Calu3 (cell line): ENCODE measurements at regions not wholly inside any gene's neighbourhood (a gene's known extent, or its start where the extent isn't known, plus 50 kb on each side); places are given as distances from the start of the nearest gene placed in this dataset.

Experiments
- BruUV-seq: library from RNA; stranded (reverse); fragments of 400-500 nt; replicated peaks from 2 replicates; lab custom pipeline; 2021; lab: Mats Ljungman, UMichigan
- CTCF ChIA-PET: fragments of 300-600 bp; sonication (Branson Sonifier 250); formaldehyde crosslinking; loops from one replicate; lab custom pipeline; 2022; ENCODE audit warnings: antibody characterized with exemption; lab: Charles Lee
- DNase-seq: peaks from one replicate; pipeline ENCODE4 v3.0.0; 2022
- H3K27ac Mint-ChIP-seq: one replicate; pipeline ENCODE4 v1.8.0; 2022; ENCODE audit warnings: mixed read lengths; ENCODE audit not compliant: unreplicated experiment
- H3K27me3 Mint-ChIP-seq: one replicate; pipeline ENCODE4 v1.8.0; 2022; ENCODE audit warnings: mixed read lengths; ENCODE audit not compliant: unreplicated experiment
- H3K36me3 Mint-ChIP-seq: one replicate; pipeline ENCODE4 v1.8.0; 2022; ENCODE audit warnings: mild to moderate bottlenecking, moderate library complexity, mixed read lengths; ENCODE audit not compliant: insufficient read depth, unreplicated experiment
- H3K4me1 Mint-ChIP-seq: one replicate; pipeline ENCODE4 v1.8.0; 2022; ENCODE audit warnings: mild to moderate bottlenecking, low read depth, mixed read lengths; ENCODE audit not compliant: unreplicated experiment
- H3K4me3 Mint-ChIP-seq: one replicate; pipeline ENCODE4 v1.8.0; 2022; ENCODE audit warnings: mild to moderate bottlenecking, low read depth, moderate library complexity, mixed read lengths; ENCODE audit not compliant: unreplicated experiment
- H3K9me3 Mint-ChIP-seq: one replicate; pipeline ENCODE4 v1.8.0; 2022; ENCODE audit warnings: low read depth, mixed read lengths; ENCODE audit not compliant: unreplicated experiment
- CTCF ChIP-seq: fragments of 200-600 bp; IDR thresholded peaks from one replicate; pipeline ENCODE4 v1.8.0; 2022; ENCODE audit warnings: antibody characterized with exemption; ENCODE audit not compliant: unreplicated experiment
- intact Hi-C: fragments of 100-400 bp; cut with micrococcal nuclease; formaldehyde crosslinking; loops from one replicate; pipeline ENCODE4 v1.10.0; 2022; ENCODE audit not compliant: unreplicated experiment

- Mint-ChIP-seq H3K27ac (no peak overlapping the region), H3K4me3 (no peak overlapping the region), H3K9me3 (peaks cover 10% of the 10 kb centered on the region), H3K27me3 (no peaks in the 10 kb centered on the region), H3K36me3 (no peaks in the 10 kb centered on the region), H3K4me1 (no peaks in the 10 kb centered on the region)
- intact Hi-C loops, result no loop called here
- TF ChIP-seq CTCF, result no peak
- CTCF ChIA-PET, result no interaction called here
- no TSS peak for BruUV-seq
- no peak for DNase-seq
These were observed 1242.0 kb downstream of the MAT2B start for GRCh38 chr5:164747371-164747770.

- no peak overlapping the region for H3K27ac Mint-ChIP-seq
- CTCF ChIA-PET, result no interaction called here
- H3K4me3 Mint-ChIP-seq, result no peak overlapping the region
- H3K27me3 Mint-ChIP-seq, result no peaks in the 10 kb centered on the region
- no peak for TF ChIP-seq CTCF
- no TSS peak for BruUV-seq
- peaks cover 10% of the 10 kb centered on the region for H3K9me3 Mint-ChIP-seq
- DNase-seq, result no peak
- intact Hi-C loops, result no loop called here
- no peaks in the 10 kb centered on the region for H3K36me3 Mint-ChIP-seq
- no peaks in the 10 kb centered on the region for H3K4me1 Mint-ChIP-seq
These were observed 1243.4 kb downstream of the MAT2B start for GRCh38 chr5:164748861-164749260.

- Mint-ChIP-seq H3K36me3 (no peaks in the 10 kb centered on the region), H3K4me1 (no peaks in the 10 kb centered on the region), H3K9me3 (peaks cover 8% of the 10 kb centered on the region), H3K27ac (no peak overlapping the region), H3K4me3 (no peak overlapping the region), H3K27me3 (no peaks in the 10 kb centered on the region)
- no TSS peak for BruUV-seq
- no peak for TF ChIP-seq CTCF
- no peak for DNase-seq
- CTCF ChIA-PET, result no interaction called here
- intact Hi-C loops, result no loop called here
These were observed 1248.0 kb downstream of the MAT2B start for GRCh38 chr5:164753434-164753833.

GRCh38 chr5:164763206-164763605, 1257.8 kb downstream of the MAT2B start:
- CTCF ChIA-PET, result no interaction called here
- Mint-ChIP-seq H3K9me3 (peaks cover 10% of the 10 kb centered on the region), H3K4me3 (no peak overlapping the region), H3K36me3 (no peaks in the 10 kb centered on the region), H3K27me3 (no peaks in the 10 kb centered on the region), H3K27ac (no peak overlapping the region), H3K4me1 (no peaks in the 10 kb centered on the region)
- intact Hi-C loops, result no loop called here
- DNase-seq, result no peak
- TF ChIP-seq CTCF, result no peak
- no TSS peak for BruUV-seq
